Karpas-422 (cell line): ENCODE measurements at regions not wholly inside any gene's neighbourhood (a gene's known extent, or its start where the extent isn't known, plus 50 kb on each side); places are given as distances from the start of the nearest gene placed in this dataset.

Experiments used
- DNase-seq: peaks from one replicate; pipeline ENCODE4 v3.0.0-alpha.2; 2015
- H2AFZ ChIP-seq: fragments of 200-600 bp; sonication (generic); 2 replicates; pipeline ENCODE4 v1.6.1; 2014; ENCODE audit warnings: antibody characterized with exemption, low read length, mixed read lengths
- H3K27ac ChIP-seq: fragments of 200-600 bp; sonication (generic); 2 replicates; pipeline ENCODE4 v1.5.1; 2014; ENCODE audit warnings: mild to moderate bottlenecking, low read length, moderate library complexity
- H3K27me3 ChIP-seq: fragments of 200-600 bp; sonication (generic); 2 replicates; pipeline ENCODE4 v1.6.1; 2014; ENCODE audit warnings: low read length, mixed read lengths
- H3K36me3 ChIP-seq: fragments of 200-600 bp; sonication (generic); 2 replicates; pipeline ENCODE4 v1.6.1; 2014; ENCODE audit warnings: low read length, mixed read lengths; ENCODE audit not compliant: insufficient read depth
- H3K4me1 ChIP-seq: fragments of 200-600 bp; sonication (generic); 2 replicates; pipeline ENCODE4 v1.6.1; 2014; ENCODE audit warnings: mild to moderate bottlenecking, low read length, mixed read lengths
- H3K4me2 ChIP-seq: fragments of 200-600 bp; sonication (generic); 2 replicates; pipeline ENCODE4 v1.6.1; 2014; ENCODE audit warnings: low read length, low read depth, mild to moderate bottlenecking; ENCODE audit not compliant: poor library complexity, severe bottlenecking
- H3K4me3 ChIP-seq: fragments of 200-600 bp; sonication (generic); 2 replicates; pipeline ENCODE4 v1.5.1; 2014; ENCODE audit warnings: mild to moderate bottlenecking, antibody characterized with exemption, low read length, mixed read lengths
- H3K79me2 ChIP-seq: fragments of 200-600 bp; sonication (generic); 2 replicates; pipeline ENCODE4 v1.6.1; 2014; ENCODE audit warnings: mild to moderate bottlenecking, low read length, mixed read lengths
- H3K9ac ChIP-seq: fragments of 200-600 bp; sonication (generic); 2 replicates; pipeline ENCODE4 v1.6.0; 2014; ENCODE audit warnings: low read length
- H3K9me2 ChIP-seq: fragments of 200-600 bp; sonication (generic), shearing (Covaris generic); replicated peaks from 2 replicates; pipeline ENCODE4 v1.6.0; 2014; ENCODE audit warnings: mild to moderate bottlenecking, low read length, moderate library complexity; ENCODE audit not compliant: insufficient read depth
- H3K9me3 ChIP-seq: fragments of 300-700, 200-600 bp; sonication (generic); 2 replicates; pipeline ENCODE4 v1.6.1; 2014; ENCODE audit warnings: low read length, mixed read lengths
- H4K20me1 ChIP-seq: fragments of 200-600 bp; sonication (generic); 2 replicates; pipeline ENCODE4 v1.6.1; 2014; ENCODE audit warnings: mild to moderate bottlenecking, antibody characterized with exemption, low read length, low read depth; ENCODE audit not compliant: insufficient read depth

- Histone ChIP-seq H3K27ac (no peak overlapping the region), H3K27me3 (no peaks in the 10 kb centered on the region), H4K20me1 (no peaks in the 10 kb centered on the region), H3K9me2 (no peaks in the 10 kb centered on the region), H3K9ac (no peak overlapping the region), H3K79me2 (no peaks in the 10 kb centered on the region), H2AFZ (no peak overlapping the region), H3K4me1 (peaks cover 11% of the 10 kb centered on the region), H3K36me3 (no peaks in the 10 kb centered on the region), H3K4me3 (no peak overlapping the region), H3K4me2 (no peak overlapping the region), H3K9me3 (no peaks in the 10 kb centered on the region)
- no peak for DNase-seq
Measured at GRCh38 chr5:143708672-143709071, 103.3 kb upstream of the HMHB1 start.

- Histone ChIP-seq H3K27me3 (no peaks in the 10 kb centered on the region), H3K9me3 (no peaks in the 10 kb centered on the region), H3K4me3 (no peak overlapping the region), H3K9me2 (no peaks in the 10 kb centered on the region), H3K27ac (no peak overlapping the region), H3K79me2 (no peaks in the 10 kb centered on the region), H3K36me3 (no peaks in the 10 kb centered on the region), H3K4me1 (peaks cover 2% of the 10 kb centered on the region; the same call in 1 of the 2 replicates), H3K9ac (no peak overlapping the region), H2AFZ (no peak overlapping the region), H4K20me1 (no peaks in the 10 kb centered on the region), H3K4me2 (no peak overlapping the region)
- DNase-seq = no peak
Measured at GRCh38 chr5:143707806-143708205, 104.2 kb upstream of the HMHB1 start.

GRCh38 chr5:143705381-143705780 lies 106.6 kb upstream of the HMHB1 start:
- no peaks in the 10 kb centered on the region for H4K20me1 ChIP-seq
- no peaks in the 10 kb centered on the region for H3K27me3 ChIP-seq
- no peak for DNase-seq
- H2AFZ ChIP-seq = no peak overlapping the region
- H3K4me1 ChIP-seq = no peaks in the 10 kb centered on the region
- no peaks in the 10 kb centered on the region for H3K36me3 ChIP-seq
- H3K79me2 ChIP-seq = no peaks in the 10 kb centered on the region
- H3K4me2 ChIP-seq = no peak overlapping the region
- H3K27ac ChIP-seq = no peak overlapping the region
- no peak overlapping the region for H3K4me3 ChIP-seq
- no peaks in the 10 kb centered on the region for H3K9me3 ChIP-seq
- H3K9me2 ChIP-seq = no peaks in the 10 kb centered on the region
- no peak overlapping the region for H3K9ac ChIP-seq

GRCh38 chr5:143703659-143704058 lies 108.3 kb upstream of the HMHB1 start:
- H3K79me2 ChIP-seq = no peaks in the 10 kb centered on the region
- no peaks in the 10 kb centered on the region for H3K9me2 ChIP-seq
- no peak overlapping the region for H3K4me3 ChIP-seq
- no peaks in the 10 kb centered on the region for H3K4me1 ChIP-seq
- H4K20me1 ChIP-seq = no peaks in the 10 kb centered on the region
- no peak for DNase-seq
- no peaks in the 10 kb centered on the region for H3K9me3 ChIP-seq
- H3K27ac ChIP-seq = no peak overlapping the region
- H3K36me3 ChIP-seq = no peaks in the 10 kb centered on the region
- no peak overlapping the region for H3K4me2 ChIP-seq
- no peaks in the 10 kb centered on the region for H3K27me3 ChIP-seq
- no peak overlapping the region for H3K9ac ChIP-seq
- H2AFZ ChIP-seq = no peak overlapping the region

GRCh38 chr5:143701493-143701892 lies 110.5 kb upstream of the HMHB1 start:
- DNase-seq = no peak
- Histone ChIP-seq H3K9me2 (no peaks in the 10 kb centered on the region), H3K9me3 (no peaks in the 10 kb centered on the region), H3K27ac (no peak overlapping the region), H2AFZ (no peak overlapping the region), H3K4me3 (no peak overlapping the region), H3K27me3 (no peaks in the 10 kb centered on the region), H3K9ac (no peak overlapping the region), H4K20me1 (no peaks in the 10 kb centered on the region), H3K36me3 (no peaks in the 10 kb centered on the region), H3K79me2 (no peaks in the 10 kb centered on the region), H3K4me1 (no peaks in the 10 kb centered on the region), H3K4me2 (no peak overlapping the region)

- Histone ChIP-seq H3K79me2 (no peaks in the 10 kb centered on the region), H3K9ac (no peak overlapping the region), H3K9me2 (no peaks in the 10 kb centered on the region), H2AFZ (no peak overlapping the region), H3K4me3 (no peak overlapping the region), H3K36me3 (no peaks in the 10 kb centered on the region), H3K27ac (no peak overlapping the region), H3K4me2 (no peak overlapping the region), H3K9me3 (no peaks in the 10 kb centered on the region), H3K27me3 (no peaks in the 10 kb centered on the region), H3K4me1 (no peaks in the 10 kb centered on the region), H4K20me1 (no peaks in the 10 kb centered on the region)
- no peak for DNase-seq
Measured at GRCh38 chr5:143700994-143701393, 111.0 kb upstream of the HMHB1 start.

- Histone ChIP-seq H3K27ac (no peak overlapping the region), H3K27me3 (no peaks in the 10 kb centered on the region), H3K9me2 (no peaks in the 10 kb centered on the region), H2AFZ (no peak overlapping the region), H3K9ac (no peak overlapping the region), H3K4me2 (no peak overlapping the region), H3K4me3 (no peak overlapping the region), H3K79me2 (no peaks in the 10 kb centered on the region), H3K36me3 (no peaks in the 10 kb centered on the region), H4K20me1 (no peaks in the 10 kb centered on the region), H3K9me3 (no peaks in the 10 kb centered on the region), H3K4me1 (no peaks in the 10 kb centered on the region)
- no peak for DNase-seq
Measured at GRCh38 chr5:143699121-143699520, 112.8 kb upstream of the HMHB1 start.

GRCh38 chr5:143698574-143698973 lies 113.4 kb upstream of the HMHB1 start:
- H3K9me2 ChIP-seq = no peaks in the 10 kb centered on the region
- H3K9me3 ChIP-seq = no peaks in the 10 kb centered on the region
- H3K4me2 ChIP-seq = no peak overlapping the region
- no peaks in the 10 kb centered on the region for H4K20me1 ChIP-seq
- H3K27ac ChIP-seq = no peak overlapping the region
- H3K27me3 ChIP-seq = no peaks in the 10 kb centered on the region
- no peak overlapping the region for H2AFZ ChIP-seq
- no peaks in the 10 kb centered on the region for H3K79me2 ChIP-seq
- no peaks in the 10 kb centered on the region for H3K4me1 ChIP-seq
- no peaks in the 10 kb centered on the region for H3K36me3 ChIP-seq
- H3K4me3 ChIP-seq = no peak overlapping the region
- no peak overlapping the region for H3K9ac ChIP-seq
- DNase-seq = no peak

GRCh38 chr5:143696921-143697320 lies 115.0 kb upstream of the HMHB1 start:
- no peak overlapping the region for H3K4me2 ChIP-seq
- H3K9me2 ChIP-seq = no peaks in the 10 kb centered on the region
- no peaks in the 10 kb centered on the region for H3K4me1 ChIP-seq

More at GRCh38 chr5:143696921-143697320, 115.0 kb upstream of the HMHB1 start:
- H2AFZ ChIP-seq = no peak overlapping the region
- H3K4me3 ChIP-seq = no peak overlapping the region
- H3K9ac ChIP-seq = no peak overlapping the region
- H3K79me2 ChIP-seq = no peaks in the 10 kb centered on the region
- H3K9me3 ChIP-seq = no peaks in the 10 kb centered on the region
- no peaks in the 10 kb centered on the region for H3K36me3 ChIP-seq
- no peaks in the 10 kb centered on the region for H4K20me1 ChIP-seq
- no peaks in the 10 kb centered on the region for H3K27me3 ChIP-seq
- no peak overlapping the region for H3K27ac ChIP-seq
- DNase-seq = no peak
